HS-27A (cell line): ENCODE measurements at regions not wholly inside any gene's neighbourhood (a gene's known extent, or its start where the extent isn't known, plus 50 kb on each side); places are given as distances from the start of the nearest gene placed in this dataset.

Experiments
- DNase-seq: peaks from one replicate; pipeline ENCODE4 v3.0.0-alpha.2; 2012; ENCODE audit warnings: low read depth, missing footprints

DNA sequence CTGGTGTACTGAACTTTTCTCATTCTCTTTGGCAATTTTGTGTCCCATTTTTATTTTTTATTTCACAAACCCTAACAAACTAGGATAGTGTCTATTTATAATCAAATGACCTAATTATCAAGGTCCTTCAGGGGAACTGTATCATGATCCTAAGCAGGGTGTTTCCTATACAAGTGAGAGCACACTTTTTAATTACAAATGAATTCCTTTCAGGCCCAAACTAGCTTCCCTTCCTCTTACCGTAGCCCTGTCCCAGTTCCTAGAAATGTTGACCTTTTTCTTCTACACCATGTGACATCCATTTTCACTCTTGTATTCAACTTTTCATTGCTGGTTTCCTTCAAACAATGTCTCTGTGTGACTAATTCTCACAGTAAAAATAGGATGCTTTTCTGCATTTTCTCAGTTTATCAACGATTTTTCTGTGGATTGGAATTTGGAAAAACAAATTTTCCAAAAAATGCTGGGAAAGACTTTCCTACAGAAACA is 411.4 kb downstream of the CCDC91 start:
- DNase-seq: no peak

DNA sequence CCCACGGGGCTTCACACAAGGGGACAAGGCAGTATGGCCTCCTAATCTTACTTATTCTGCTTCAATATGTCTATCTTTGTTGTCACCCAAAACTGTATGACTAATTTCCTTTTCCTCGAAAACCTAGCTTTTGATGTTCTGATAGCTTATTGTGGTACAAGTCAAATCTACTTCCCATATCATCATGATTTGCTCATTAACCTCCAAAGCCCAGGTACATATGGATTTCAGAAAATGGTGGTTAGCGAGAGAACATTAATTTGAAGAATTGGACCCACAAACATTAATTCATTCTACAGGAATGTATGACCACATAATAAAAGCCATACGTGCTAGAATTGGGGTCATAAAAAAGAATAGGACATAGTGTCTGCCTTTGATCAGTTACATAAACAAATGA is 412.5 kb downstream of the CCDC91 start:
- DNase-seq: no peak

DNA sequence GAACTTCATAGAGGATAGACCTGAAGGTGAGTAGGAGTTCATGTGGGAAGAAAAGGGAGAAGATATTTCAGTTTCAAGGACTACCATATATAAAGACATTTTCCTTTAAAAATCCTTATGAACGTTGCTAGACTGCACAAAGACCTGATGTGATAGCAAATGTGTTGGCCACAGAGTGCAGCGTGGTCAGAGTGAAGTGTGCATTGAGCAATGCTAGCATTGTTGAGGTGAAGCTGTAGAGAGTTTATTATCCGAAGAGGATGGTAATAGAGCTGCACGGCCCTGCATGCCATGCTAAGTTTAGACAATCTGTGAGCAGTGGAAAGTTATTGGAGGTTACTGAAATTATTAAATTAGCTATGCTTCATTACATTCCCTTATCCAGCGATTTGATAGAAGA is 413.0 kb downstream of the CCDC91 start:
- no peak for DNase-seq

DNA sequence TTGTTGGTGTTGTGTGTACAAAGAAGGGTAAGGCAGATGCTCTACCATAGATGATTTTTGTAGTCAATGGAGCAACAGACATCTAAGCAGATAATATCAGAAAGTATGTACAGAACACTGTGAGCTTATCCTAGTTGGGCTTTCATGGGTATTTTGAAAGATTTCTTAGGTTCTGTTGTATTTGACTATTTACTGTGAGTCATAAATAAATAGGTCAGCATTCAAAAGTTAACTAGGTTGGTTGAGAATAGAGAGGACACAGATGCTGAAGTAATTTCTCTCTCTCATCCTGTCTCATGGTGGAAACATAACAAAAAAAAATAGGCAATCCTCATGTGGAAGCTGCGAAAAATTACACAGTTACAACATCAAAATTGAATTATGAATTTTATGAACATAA is 413.5 kb downstream of the CCDC91 start:
- DNase-seq: no peak

DNA sequence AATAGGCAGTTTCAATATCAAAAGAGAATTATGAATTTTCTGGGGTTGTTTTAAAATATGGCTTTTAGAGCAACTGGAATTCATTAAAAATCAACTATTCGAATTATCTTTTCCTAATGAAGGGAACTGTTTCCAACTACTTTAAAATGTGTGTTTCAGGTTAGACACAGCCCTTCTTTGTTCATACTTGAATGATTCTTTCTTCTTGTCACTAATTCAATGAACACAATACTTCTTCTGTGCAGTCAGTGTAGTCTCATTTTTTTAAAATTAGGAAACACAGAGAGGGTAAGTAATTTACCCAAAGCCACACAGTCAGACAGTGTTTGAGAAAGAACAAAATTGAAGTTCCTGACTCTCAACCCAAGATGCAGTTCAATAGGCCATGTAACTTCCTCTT is 414.0 kb downstream of the CCDC91 start:
- no peak for DNase-seq

DNA sequence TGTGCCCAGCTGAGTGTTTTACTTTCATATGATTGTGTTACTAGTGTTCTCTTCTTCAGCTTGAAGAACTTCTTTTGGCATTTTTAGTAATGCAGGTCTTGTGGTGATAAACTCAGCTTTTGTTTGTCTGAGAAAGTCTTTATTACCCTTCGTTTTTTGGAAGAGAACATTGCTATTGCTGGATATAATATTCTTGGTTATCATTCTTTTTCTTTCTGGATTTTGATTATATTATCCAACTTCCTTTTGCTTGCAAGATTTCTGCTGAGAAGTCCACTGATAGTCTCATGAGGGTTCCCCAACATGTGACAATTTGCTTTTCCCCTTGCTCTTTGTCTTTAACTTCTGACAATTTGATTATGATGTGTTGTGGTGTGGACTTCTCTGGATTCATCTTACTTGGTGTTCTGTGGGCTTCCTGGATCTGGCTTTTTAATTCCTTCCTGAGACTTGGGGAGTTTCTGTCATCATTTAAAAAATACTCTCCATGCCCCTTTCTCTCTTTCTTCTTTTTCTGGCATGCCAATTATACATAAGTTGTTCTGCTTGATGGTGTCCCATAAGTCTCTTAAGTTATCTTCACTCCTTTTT is 416.8 kb downstream of the CCDC91 start:
- no peak for DNase-seq

DNA sequence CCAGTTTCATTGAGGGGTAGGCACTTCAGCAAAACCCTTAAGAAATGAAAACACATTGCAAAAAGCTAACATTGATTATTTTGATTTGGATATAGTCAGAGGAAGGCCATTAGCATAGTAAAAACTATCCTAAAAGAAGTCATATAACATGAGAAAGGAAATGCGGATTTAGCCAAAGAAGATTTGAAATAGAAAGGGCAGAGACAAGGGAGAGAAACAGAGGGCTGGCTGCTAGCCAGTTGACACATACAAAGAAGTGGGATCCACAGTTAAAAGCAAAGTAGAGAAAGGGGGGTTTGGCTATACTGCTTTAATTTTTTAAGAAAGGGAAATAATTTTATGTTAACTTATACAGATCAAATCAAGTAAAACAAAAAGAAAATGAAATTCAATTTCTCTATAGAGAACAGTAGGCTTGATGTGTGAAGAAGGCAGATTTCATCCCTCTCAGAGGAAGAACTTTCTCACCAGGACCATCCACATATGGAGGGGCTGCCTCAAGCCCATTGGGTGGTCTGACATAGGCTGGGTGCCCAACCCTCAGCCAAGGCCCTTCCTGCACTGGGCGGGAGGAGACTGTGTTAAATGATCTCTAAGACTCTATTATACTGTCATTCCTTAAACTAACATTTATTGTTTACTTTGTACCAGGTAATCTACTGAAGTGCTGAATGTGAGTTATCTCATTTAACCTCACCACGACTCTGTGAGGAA is 420.3 kb downstream of the CCDC91 start:
- no peak for DNase-seq

DNA sequence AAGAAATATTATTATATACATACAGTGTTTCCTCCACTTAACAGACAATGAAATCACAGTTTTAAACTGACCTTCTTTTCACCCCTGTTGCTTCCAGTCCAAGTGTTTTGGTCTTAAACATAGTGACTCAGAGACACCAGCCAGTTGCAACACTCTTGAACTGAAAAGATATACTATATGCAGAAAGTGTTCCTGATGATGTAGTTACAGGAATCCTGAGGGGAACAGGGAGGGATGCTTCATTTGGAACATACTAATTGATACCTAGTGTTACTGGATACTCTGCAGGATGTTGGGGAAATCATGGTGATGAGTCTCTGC is 420.8 kb downstream of the CCDC91 start:
- no peak for DNase-seq

DNA sequence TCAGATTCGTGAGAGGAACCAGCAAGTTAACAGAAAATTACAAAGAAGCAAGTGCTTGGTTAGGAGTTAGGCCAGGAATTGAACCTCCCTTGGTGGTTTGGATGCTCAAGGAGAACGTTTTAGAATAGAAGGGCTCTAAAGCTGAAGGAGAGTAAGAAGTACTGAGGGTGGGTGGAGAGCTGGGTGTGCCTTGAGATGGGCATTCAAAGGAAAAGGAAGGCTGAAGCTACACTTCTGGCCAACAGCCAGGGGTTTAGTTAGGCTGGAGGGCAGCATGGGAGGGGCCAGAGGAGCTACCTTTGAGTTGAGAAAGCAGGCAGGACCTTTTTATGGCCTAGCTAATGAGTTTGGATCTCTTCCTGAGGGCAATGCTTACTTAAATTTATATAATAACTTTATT is 421.2 kb downstream of the CCDC91 start:
- DNase-seq: no peak

DNA sequence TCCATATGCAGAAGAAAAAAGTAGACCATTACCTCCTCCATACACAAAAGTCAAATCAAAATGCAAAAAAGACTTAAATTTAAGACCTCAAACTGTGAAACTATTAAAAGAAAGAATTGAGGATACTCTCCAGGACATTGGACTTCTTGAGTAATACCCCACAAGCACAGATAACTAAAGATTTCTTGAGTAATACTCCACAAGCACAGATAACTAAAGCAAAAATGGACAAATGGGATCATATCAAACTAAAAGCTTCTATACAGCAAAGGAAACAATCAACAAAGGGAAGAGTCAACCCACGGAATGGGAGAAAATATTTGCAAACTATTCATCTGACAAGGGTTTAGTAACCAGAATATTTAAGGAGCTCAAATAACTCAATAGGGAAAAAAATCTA is 427.9 kb downstream of the CCDC91 start:
- DNase-seq: no peak

DNA sequence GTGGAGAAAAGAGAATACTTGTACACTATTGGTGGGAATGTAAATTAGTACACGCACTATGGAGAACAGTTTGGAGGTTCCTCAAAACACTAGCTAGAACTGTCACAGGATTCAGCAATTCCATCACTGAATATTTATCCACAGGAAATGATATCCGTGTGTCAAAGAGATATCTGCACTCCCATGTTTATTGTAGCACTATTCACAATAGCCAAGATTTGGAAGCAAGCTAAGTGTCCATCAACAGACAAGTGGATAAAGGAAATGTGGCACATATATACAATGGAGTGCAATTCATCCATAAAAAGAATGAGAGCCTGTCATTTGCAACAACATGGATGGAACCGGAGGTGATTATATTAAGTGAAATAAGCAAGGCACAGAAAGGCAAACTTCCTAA is 428.5 kb downstream of the CCDC91 start:
- no peak for DNase-seq

DNA sequence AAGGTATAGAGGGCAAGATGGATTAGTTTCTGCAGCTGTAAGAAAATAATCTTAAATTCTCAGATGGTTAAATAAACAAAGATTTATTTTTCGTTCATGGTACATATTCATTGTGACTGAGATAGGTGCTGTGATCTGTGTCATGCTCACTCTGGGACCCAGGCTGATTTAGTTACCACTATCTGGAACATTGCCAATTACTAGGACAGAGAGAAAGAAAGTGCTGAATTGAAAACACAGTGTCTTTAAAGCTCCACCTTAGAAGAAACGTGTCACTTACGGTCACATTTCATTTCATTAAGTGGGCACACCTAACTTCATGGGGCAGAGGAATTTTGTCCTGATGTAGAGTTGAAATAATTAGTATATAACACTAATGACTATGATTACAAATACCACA is 430.0 kb downstream of the CCDC91 start:
- DNase-seq: no peak

DNA sequence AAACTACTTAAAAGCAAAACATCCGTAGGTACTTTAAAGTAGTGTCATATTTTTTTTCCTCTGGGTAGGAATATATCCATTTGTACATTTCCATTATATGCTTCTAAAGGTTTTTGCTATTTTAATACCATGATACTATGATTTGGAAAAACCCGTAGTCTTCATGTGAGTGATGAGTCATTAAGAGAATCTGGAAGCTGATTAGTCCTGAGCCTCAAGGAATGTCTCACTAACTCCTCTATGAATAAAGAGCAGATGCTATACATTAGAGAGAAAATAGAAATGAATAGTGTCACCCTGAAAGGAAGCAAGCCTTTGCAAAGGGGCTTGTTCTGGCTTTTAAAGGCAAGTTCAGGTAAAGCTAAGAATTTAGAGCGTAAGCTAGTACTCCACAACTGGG is 432.1 kb downstream of the CCDC91 start:
- peak; percentile 20 for DNase-seq

DNA sequence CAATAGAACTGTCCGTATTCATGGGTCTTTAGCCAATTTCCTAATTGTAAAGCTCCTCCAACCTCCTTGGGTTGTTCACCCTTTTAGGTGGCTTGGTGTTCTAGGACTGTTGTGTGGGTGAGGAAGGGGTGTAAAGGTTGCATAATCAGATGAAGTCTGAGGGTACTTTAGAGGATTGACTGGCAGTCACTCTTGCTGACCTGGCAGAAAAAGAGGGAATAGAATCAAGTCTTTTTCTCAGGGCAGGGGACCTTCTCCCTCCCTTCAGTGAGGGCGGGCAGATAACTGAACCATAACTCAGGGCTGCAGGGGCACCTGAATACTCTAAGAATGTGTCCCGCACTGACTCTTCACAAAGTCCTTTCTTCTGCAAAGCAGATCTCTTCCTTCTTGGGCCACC is 436.2 kb downstream of the CCDC91 start:
- no peak for DNase-seq

DNA sequence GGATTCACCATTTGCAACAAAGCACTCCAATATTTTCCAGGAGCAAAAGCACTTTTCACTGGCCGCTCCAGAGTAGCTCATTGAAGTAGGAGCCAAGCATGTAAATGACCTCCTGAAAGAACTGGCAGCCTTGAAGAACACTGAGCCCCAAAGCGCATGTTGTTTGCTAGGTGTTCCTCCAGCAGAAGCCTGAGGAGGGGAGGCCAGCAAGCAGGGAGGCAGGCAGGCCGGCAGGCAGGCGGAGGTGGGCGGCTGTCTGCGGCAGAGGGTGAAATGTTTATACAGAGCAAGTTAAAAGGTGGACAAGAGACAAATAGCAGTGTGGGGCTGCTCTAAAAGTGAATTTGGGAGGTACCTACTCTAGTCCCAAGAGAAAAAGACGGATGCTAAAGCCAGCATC is 439.4 kb downstream of the CCDC91 start:
- no peak for DNase-seq

DNA sequence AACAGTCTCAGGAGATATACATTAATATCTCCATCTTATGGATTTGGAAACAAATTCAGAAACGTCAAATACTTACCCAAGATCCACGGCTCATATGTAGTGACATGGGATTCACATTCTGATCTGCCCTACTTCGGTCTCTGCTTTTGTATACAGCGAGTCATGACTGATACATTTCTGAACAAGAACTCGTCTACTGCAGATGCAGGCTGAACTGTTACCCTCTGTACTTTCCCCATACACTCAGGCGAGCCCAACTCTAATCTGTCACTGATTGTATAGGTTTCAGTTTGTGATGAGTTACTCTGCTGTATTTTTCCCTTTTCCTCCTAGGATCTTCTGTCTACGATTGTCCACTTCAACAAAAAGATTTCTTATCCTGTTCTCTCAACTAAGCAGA is 441.6 kb downstream of the CCDC91 start:
- no peak for DNase-seq

DNA sequence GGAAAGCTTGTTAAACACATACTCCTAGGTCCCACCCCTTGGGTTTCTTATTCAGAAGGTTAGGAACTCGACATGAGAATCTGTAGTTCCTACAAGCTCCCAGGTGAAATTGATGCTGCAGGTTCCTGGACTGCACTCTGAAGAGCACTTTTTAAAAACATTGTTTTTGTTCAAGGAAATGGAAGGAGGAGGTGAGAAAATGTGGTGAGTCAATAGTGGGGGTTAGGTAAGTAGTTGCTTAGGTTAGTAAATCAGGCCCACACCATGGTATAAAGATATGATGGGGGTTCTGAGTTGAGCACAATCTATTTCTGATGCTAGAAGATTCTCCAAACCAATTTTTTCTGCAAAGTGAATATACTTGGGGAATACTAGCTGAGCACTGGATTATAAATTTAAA is 450.3 kb downstream of the CCDC91 start:
- no peak for DNase-seq

DNA sequence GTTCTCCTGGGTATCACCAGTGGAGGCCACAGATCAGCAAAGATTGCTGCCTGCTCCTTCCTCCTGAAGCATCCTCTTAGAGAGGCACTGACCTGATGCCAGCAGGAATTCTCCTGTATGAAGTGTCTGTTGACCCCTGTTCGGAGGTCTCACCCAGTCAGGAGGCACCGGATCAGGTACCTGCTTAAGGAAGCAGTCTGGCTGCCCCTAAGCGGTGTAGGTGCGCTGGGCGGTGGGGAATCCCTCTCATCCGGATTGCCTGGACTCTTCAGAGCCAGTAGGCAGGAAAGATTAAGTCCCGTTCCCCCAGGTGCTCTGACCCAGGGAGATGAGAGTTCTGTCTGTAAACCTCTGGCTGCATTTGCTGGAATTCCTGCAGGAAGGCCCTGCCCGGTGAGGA is 455.2 kb downstream of the CCDC91 start:
- no peak for DNase-seq

DNA sequence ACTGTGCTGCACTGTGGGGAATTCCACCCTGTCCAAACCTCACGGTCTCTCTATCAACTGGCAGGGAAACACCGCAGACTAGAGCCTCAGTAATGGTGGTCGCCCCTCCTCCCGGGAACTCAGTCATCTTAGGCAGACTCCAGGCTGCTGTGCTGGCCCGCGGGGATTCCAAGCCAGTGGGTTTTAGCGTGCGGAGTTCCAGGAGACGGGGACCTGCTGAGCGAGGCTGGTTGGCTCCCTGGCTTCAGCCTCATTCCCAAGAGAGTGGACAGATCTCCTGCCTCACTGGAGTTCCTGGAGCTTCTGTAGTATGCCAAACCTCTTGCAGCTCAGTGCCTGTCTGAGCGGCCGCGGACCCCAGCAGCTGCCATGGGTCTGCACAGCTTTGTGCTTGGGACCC is 455.6 kb downstream of the CCDC91 start:
- no peak for DNase-seq

DNA sequence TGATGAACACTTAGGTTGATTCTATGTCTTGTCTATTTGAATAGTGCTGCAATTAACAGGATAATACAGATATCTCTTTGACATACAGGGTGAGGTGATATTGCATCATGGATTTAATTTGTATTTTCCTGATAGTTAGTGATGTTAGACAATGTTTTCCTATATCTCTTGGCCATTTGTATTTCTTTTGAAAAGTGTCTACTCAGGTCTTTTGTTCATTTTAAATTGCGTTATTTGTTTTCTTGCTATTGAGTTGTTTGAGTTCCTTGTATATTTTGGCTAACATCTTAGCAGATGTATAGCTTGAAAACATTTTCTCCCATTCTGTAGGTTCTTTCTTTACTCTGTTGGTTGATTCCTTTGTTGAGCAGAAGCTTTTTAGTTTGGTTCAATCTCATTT is 460.6 kb downstream of the CCDC91 start:
- DNase-seq: no peak

DNA sequence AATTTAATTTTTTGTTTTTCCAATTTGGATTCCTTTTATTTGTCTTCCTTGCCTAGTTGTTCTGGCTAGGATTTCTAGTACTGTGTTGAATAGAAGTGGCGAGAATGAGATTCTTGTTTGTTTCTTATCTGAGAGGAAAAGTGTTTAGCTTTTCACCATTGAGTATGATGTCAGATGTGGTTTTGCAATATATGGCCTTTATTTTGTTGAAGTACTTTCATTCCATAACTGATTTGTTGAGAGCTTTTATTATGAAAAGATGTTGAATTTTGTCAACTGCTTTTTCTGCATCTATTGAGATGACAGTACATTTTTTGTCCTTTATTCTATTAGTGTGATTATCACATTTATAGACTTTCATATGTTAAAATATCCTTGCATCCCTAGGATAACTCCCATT is 462.0 kb downstream of the CCDC91 start:
- no peak for DNase-seq

DNA sequence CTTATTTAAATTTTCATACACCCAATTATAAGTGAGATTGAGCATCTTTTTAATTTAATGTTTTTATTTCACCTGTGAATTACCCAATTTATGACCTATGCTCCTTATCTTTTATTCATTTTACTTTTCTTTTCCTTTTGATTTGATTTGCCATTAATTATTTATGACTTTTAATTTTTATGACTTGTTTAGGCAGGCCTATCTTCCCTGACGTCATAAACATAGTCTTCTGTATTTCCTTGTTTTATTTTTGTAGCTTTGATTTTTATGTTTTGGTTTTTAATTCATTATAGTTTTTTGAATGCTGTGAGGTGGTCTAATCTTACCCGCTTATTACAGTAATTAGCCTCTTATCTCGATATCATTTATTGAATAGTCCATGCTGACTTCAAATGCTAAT is 467.1 kb upstream of the FAR2 start:
- DNase-seq: no peak

DNA sequence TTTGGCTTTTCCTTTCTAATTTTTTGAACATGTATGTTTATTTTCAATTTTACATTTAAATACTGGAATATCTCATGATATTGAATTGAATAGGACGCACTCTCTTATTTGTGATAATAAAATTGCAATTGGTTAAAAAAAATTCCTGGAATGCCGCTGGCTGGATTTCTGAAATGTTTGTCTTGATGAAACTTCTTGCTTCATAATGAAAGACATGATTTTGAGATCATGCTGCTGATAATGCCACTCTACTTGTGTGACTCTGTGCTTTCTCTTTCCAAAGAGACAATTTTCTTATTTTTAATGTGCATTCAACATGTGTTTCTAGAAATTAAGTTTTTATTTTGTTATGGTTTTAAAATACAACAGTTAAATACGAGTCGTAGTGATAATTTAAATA is 465.7 kb upstream of the FAR2 start:
- peak; percentile 19 for DNase-seq

DNA sequence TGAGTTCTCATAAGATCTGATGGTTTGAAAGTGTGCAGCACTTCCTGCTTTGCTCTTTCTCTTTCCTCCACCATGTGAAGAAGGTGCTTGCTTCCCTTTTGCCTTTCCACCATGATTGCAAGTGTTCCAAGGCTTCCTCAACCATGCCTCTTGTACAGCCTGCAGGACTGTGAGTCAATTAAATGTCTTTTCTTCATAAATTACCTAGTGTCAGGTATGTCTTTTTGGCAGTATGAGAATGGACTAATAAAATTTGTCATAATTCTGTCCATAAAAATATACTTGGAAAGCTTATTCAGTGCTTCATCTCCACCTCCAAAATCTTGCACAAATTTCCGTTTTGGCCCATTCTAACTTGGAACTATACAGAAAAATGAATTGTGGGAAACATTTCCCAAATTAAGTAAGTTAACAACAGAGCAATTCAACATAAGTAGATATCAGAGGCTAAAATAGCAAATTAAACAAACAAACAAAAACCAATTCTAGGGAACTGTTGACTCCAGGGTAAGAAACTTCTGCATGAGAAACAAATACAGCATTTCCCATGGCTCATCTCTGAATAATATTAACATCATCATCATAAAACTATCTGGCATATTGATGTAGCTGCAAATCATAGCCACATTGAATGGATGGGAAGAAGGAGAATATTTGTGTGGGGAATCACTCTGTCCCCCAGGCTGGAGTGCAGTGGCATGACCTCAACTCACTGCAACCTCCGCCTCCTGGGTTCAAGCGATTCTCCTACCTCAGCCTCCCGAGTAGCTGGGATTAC is 459.5 kb upstream of the FAR2 start:
- DNase-seq: no peak
